ENCODE measurements at regions not wholly inside any gene's neighbourhood (a gene's known extent, or its start where the extent isn't known, plus 50 kb on each side); places are given as distances from the start of the nearest gene placed in this dataset.

- TF ChIP-seq, protein P1, sequence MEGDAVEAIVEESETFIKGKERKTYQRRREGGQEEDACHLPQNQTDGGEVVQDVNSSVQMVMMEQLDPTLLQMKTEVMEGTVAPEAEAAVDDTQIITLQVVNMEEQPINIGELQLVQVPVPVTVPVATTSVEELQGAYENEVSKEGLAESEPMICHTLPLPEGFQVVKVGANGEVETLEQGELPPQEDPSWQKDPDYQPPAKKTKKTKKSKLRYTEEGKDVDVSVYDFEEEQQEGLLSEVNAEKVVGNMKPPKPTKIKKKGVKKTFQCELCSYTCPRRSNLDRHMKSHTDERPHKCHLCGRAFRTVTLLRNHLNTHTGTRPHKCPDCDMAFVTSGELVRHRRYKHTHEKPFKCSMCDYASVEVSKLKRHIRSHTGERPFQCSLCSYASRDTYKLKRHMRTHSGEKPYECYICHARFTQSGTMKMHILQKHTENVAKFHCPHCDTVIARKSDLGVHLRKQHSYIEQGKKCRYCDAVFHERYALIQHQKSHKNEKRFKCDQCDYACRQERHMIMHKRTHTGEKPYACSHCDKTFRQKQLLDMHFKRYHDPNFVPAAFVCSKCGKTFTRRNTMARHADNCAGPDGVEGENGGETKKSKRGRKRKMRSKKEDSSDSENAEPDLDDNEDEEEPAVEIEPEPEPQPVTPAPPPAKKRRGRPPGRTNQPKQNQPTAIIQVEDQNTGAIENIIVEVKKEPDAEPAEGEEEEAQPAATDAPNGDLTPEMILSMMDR (conservative IDR thresholded peaks at IDR 0.05; ENCODE audit: low read length) = no peak
- TF ChIP-seq EZH2phosphoT487 (IDR thresholded peaks at IDR 0.05; ENCODE audit: borderline replicate concordance, low read depth, low read length) = no peak
Observed at GRCh38 chr9:7622481-7622880, 177.1 kb downstream of the DMAC1 start.
